B cell (primary cell): ENCODE measurements at regions not wholly inside any gene's neighbourhood (a gene's known extent, or its start where the extent isn't known, plus 50 kb on each side); places are given as distances from the start of the nearest gene placed in this dataset.

ENCODE experiments used
- EZH2 ChIP-seq: IDR thresholded peaks from 2 replicates; pipeline ENCODE4 v1.6.1; 2012; ENCODE audit warnings: borderline replicate concordance, low read depth, mild to moderate bottlenecking, moderate library complexity, low read length; ENCODE audit not compliant: insufficient read depth, poor library complexity, severe bottlenecking
- TF ChIP-seq, protein P1 (sequence below): fragments of 200-600 bp; IDR thresholded peaks from one replicate; pipeline ENCODE4 v1.8.0; 2022; ENCODE audit warnings: antibody characterized with exemption, mild to moderate bottlenecking

DNA sequence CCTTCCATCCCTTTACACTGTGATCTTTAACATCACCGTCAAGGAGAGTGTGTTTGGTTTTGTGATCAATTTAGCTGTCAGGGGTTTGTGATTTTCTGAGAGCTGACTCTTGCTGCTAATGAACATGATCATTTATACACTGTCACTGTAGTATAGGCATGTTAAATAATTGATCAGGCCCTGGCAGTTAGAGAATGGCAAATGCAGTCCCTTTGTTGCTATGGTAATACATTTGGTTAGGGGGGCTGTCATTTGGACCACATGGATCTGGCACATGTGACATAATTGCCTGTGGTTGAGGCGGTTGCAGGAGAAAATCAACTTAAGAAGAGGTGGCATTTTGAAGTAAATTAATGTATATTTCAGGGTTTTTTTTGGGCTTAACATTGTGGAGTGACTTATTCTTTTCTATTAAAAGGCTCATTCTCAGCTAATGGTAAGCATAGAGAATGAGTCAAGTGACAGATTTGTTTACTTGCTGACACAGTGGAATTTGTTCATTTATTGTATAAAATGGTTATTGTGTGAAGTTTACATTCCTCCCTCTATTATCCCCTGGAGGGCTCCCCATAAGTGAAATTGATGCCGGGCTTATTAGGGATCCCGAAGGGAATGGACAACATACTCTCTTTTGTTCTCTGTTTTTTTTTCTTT lies 114.0 kb downstream of the FHIP1A start:
- TF ChIP-seq, protein P1, sequence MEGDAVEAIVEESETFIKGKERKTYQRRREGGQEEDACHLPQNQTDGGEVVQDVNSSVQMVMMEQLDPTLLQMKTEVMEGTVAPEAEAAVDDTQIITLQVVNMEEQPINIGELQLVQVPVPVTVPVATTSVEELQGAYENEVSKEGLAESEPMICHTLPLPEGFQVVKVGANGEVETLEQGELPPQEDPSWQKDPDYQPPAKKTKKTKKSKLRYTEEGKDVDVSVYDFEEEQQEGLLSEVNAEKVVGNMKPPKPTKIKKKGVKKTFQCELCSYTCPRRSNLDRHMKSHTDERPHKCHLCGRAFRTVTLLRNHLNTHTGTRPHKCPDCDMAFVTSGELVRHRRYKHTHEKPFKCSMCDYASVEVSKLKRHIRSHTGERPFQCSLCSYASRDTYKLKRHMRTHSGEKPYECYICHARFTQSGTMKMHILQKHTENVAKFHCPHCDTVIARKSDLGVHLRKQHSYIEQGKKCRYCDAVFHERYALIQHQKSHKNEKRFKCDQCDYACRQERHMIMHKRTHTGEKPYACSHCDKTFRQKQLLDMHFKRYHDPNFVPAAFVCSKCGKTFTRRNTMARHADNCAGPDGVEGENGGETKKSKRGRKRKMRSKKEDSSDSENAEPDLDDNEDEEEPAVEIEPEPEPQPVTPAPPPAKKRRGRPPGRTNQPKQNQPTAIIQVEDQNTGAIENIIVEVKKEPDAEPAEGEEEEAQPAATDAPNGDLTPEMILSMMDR: no peak
- no peak for TF ChIP-seq EZH2
